H9 (cell line): ENCODE measurements at regions not wholly inside any gene's neighbourhood (a gene's known extent, or its start where the extent isn't known, plus 50 kb on each side); places are given as distances from the start of the nearest gene placed in this dataset.

Experiments
- DNase-seq: peaks from one replicate; pipeline ENCODE4 v3.0.0-alpha.2; 2017
- H2AFZ ChIP-seq: one replicate; pipeline ENCODE4 v1.6.1; 2013; ENCODE audit warnings: mild to moderate bottlenecking, low read length, control low read depth, moderate library complexity
- H2AK5ac ChIP-seq: 2 replicates; pipeline ENCODE4 v1.6.1; 2013; ENCODE audit warnings: low read length, control low read depth, mixed read lengths; ENCODE audit not compliant: insufficient read length
- H2BK120ac ChIP-seq: one replicate; pipeline ENCODE4 v1.6.1; 2013; ENCODE audit warnings: low read depth, mild to moderate bottlenecking, low read length, control low read depth, inconsistent platforms; ENCODE audit not compliant: poor library complexity, severe bottlenecking
- H2BK12ac ChIP-seq: 2 replicates; pipeline ENCODE4 v1.6.1; 2013; ENCODE audit warnings: low read length, control low read depth, mixed read lengths, low read depth; ENCODE audit not compliant: insufficient read length
- H2BK15ac ChIP-seq: 2 replicates; pipeline ENCODE4 v1.6.1; 2013; ENCODE audit warnings: low read depth, low read length, control low read depth
- H2BK20ac ChIP-seq: one replicate; pipeline ENCODE4 v1.6.1; 2013; ENCODE audit warnings: low read depth, mild to moderate bottlenecking, low read length, control low read depth, inconsistent platforms; ENCODE audit not compliant: poor library complexity, severe bottlenecking
- H2BK5ac ChIP-seq: 2 replicates; pipeline ENCODE4 v1.6.1; 2013; ENCODE audit warnings: low read length, control low read depth, mixed read lengths; ENCODE audit not compliant: insufficient read length
- H3K14ac ChIP-seq: 2 replicates; pipeline ENCODE4 v1.6.1; 2013; ENCODE audit warnings: low read length, control low read depth; ENCODE audit not compliant: insufficient read depth
- H3K18ac ChIP-seq: 2 replicates; pipeline ENCODE4 v1.6.1; 2013; ENCODE audit warnings: low read depth, mild to moderate bottlenecking, mixed read lengths, low read length, control low read depth; ENCODE audit not compliant: insufficient read length
- H3K23ac ChIP-seq: 2 replicates; pipeline ENCODE4 v1.6.1; 2013; ENCODE audit warnings: low read length, control low read depth, mixed read lengths, low read depth; ENCODE audit not compliant: insufficient read length
- H3K23me2 ChIP-seq: 2 replicates; pipeline ENCODE4 v1.6.1; 2013; ENCODE audit warnings: low read depth, mild to moderate bottlenecking, mixed read lengths, low read length, control low read depth; ENCODE audit not compliant: insufficient read length, poor library complexity, severe bottlenecking
- H3K27ac ChIP-seq: 2 replicates; pipeline ENCODE4 v1.5.1; 2013; ENCODE audit warnings: low read length, control low read depth, mixed read lengths, low read depth; ENCODE audit not compliant: insufficient read length
- H3K27me3 ChIP-seq: 2 replicates; pipeline ENCODE4 v1.6.1; 2013; ENCODE audit warnings: low read length, control low read depth, inconsistent platforms; ENCODE audit not compliant: insufficient read depth
- H3K4ac ChIP-seq: 2 replicates; pipeline ENCODE4 v1.6.1; 2013; ENCODE audit warnings: low read depth, mild to moderate bottlenecking, control low read depth, inconsistent platforms, low read length, moderate library complexity
- H3K4me1 ChIP-seq: 2 replicates; pipeline ENCODE4 v1.6.1; 2013; ENCODE audit warnings: low read length, control low read depth, inconsistent platforms; ENCODE audit not compliant: insufficient read depth
- H3K4me2 ChIP-seq: 2 replicates; pipeline ENCODE4 v1.6.1; 2013; ENCODE audit warnings: low read length, control low read depth, mixed read lengths; ENCODE audit not compliant: insufficient read length, insufficient read depth
- H3K56ac ChIP-seq: 2 replicates; pipeline ENCODE4 v1.6.1; 2013; ENCODE audit warnings: low read depth, mild to moderate bottlenecking, mixed read lengths, low read length, control low read depth; ENCODE audit not compliant: insufficient read length
- H3K79me1 ChIP-seq: 2 replicates; pipeline ENCODE4 v1.6.1; 2013; ENCODE audit warnings: low read depth, mild to moderate bottlenecking, moderate library complexity, low read length, control low read depth, inconsistent platforms; ENCODE audit not compliant: insufficient read depth, poor library complexity, severe bottlenecking
- H3K79me2 ChIP-seq: 2 replicates; pipeline ENCODE4 v1.6.1; 2013; ENCODE audit warnings: low read length, control low read depth, inconsistent platforms; ENCODE audit not compliant: insufficient read depth
- H3K9ac ChIP-seq: 2 replicates; pipeline ENCODE4 v1.6.1; 2013; ENCODE audit warnings: low read length, control low read depth, mixed read lengths; ENCODE audit not compliant: insufficient read length; ENCODE audit errors: extremely low read depth
- H3K9me3 ChIP-seq: one replicate; pipeline ENCODE4 v1.6.1; 2013; ENCODE audit warnings: low read depth, low read length, inconsistent platforms; ENCODE audit not compliant: control insufficient read depth
- H3T11ph ChIP-seq: one replicate; pipeline ENCODE4 v1.6.1; 2013; ENCODE audit warnings: mild to moderate bottlenecking, low read length, control low read depth, inconsistent platforms
- H4K20me1 ChIP-seq: one replicate; pipeline ENCODE4 v1.6.1; 2013; ENCODE audit not compliant: control insufficient read depth, insufficient read length, insufficient read depth
- H4K5ac ChIP-seq: 2 replicates; pipeline ENCODE4 v1.6.1; 2013; ENCODE audit warnings: low read depth, mild to moderate bottlenecking, mixed read lengths, low read length, control low read depth; ENCODE audit not compliant: insufficient read length
- H4K8ac ChIP-seq: replicated peaks from 2 replicates; pipeline ENCODE4 v1.6.1; 2013; ENCODE audit warnings: low read length, control low read depth, mixed read lengths, low read depth; ENCODE audit not compliant: insufficient read length
- H4K91ac ChIP-seq: 2 replicates; pipeline ENCODE4 v1.6.1; 2013; ENCODE audit warnings: low read depth, mild to moderate bottlenecking, moderate library complexity, mixed read lengths, low read length, control low read depth; ENCODE audit not compliant: insufficient read length
- H3K27ac Mint-ChIP-seq, 3 experiments: 2 replicates in 2 of 3; 3 replicates in 1 of 3; pipeline ENCODE4 v1.8.0; 2020 to 2021; ENCODE audit warnings: mixed read lengths in 3 of 3, mild to moderate bottlenecking in 1 of 3, moderate library complexity in 1 of 3
- H3K27me3 Mint-ChIP-seq: 2 replicates; pipeline ENCODE4 v1.8.0; 2021; ENCODE audit warnings: low read depth, mild to moderate bottlenecking, moderate library complexity, mixed read lengths
- H3K36me3 Mint-ChIP-seq, 3 experiments: 2 replicates in 2 of 3; 3 replicates in 1 of 3; pipeline ENCODE4 v1.8.0; 2020 to 2021; ENCODE audit warnings: low read depth in 3 of 3, mixed read lengths in 3 of 3; ENCODE audit not compliant: insufficient read depth in 1 of 3
- H3K4me1 Mint-ChIP-seq, 2 experiments: 2 replicates each; pipeline ENCODE4 v1.8.0; 2020; ENCODE audit warnings: mixed read lengths in 2 of 2
- H3K4me3 Mint-ChIP-seq, 2 experiments: 2 replicates in 1 of 2; 3 replicates in 1 of 2; pipeline ENCODE4 v1.8.0; 2020 to 2021; ENCODE audit warnings: mild to moderate bottlenecking in 2 of 2, mixed read lengths in 2 of 2, moderate library complexity in 1 of 2
- H3K9me3 Mint-ChIP-seq, 2 experiments: 2 replicates in 1 of 2; 3 replicates in 1 of 2; pipeline ENCODE4 v1.8.0; 2020; ENCODE audit warnings: mild to moderate bottlenecking in 2 of 2, mixed read lengths in 2 of 2, moderate library complexity in 1 of 2
- CTCF ChIP-seq: fragments of 200-600 bp; sonication (generic); conservative IDR thresholded peaks from 3 replicates; pipeline ENCODE4 v1.8.0; 2021; ENCODE audit warnings: antibody characterized with exemption, mild to moderate bottlenecking
- WGBS: extraction: QIAGEN DNeasy Blood & Tissue Kit; methylation state at CpG from one replicate; pipeline ENCODE4 v1.1.7; 2013; ENCODE audit warnings: missing lambda C conversion rate, low lambda C conversion rate, mixed read lengths; ENCODE audit not compliant: insufficient read length; ENCODE audit errors: extremely low coverage; 5-methylcytosine and 5-hydroxymethylcytosine counted together

- Histone ChIP-seq H2BK12ac (no peak overlapping the region), H3K27me3 (no peaks in the 10 kb centered on the region), H3K79me2 (no peaks in the 10 kb centered on the region), H2BK20ac (no peak overlapping the region), H3K9ac (no peak overlapping the region), H4K20me1 (no peaks in the 10 kb centered on the region), H3K56ac (no peak overlapping the region), H3K18ac (no peak overlapping the region), H4K91ac (no peak overlapping the region), H2AFZ (no peak overlapping the region), H3K4ac (no peak overlapping the region), H4K5ac (no peak overlapping the region), H2BK15ac (no peak overlapping the region), H3K23ac (no peak overlapping the region), H3T11ph (no peak overlapping the region), H3K14ac (no peak overlapping the region), H2AK5ac (no peak overlapping the region), H3K4me2 (no peak overlapping the region), H3K27ac (no peak overlapping the region), H2BK5ac (no peak overlapping the region), H3K9me3 (no peaks in the 10 kb centered on the region), H3K23me2 (no peaks in the 10 kb centered on the region), H4K8ac (no peak overlapping the region), H2BK120ac (no peak overlapping the region), H3K79me1 (no peaks in the 10 kb centered on the region), H3K4me1 (no peaks in the 10 kb centered on the region)
- Mint-ChIP-seq H3K36me3 (no peaks in the 10 kb centered on the region; a peak in 1 of 7 replicates), H3K9me3 (no peaks in the 10 kb centered on the region; a peak in 1 of 5 replicates), H3K27me3 (no peaks in the 10 kb centered on the region), H3K4me3 (no peak overlapping the region), H3K4me1 (no peaks in the 10 kb centered on the region), H3K27ac (peak overlapping the region in 1 of 3 experiments; percentile 76; a peak in 1 of 7 replicates)
- no CpG with 5 or more reads among the region's 1 CpG for WGBS
- TF ChIP-seq CTCF = no peak
- DNase-seq = no peak
Observed at GRCh38 chr3:28940994-28941393, 339.9 kb upstream of the RBMS3 start.
